ENCODE measurements at regions not wholly inside any gene's neighbourhood (a gene's known extent, or its start where the extent isn't known, plus 50 kb on each side); places are given as distances from the start of the nearest gene placed in this dataset.

GRCh38 chr21:41012425-41012824 is 155.5 kb upstream of the BACE2 start:
- Histone ChIP-seq H3K79me2 (replicated peaks; ENCODE audit: insufficient read depth, low read length) (no peaks in the 10 kb centered on the region), H3K36me3 (ENCODE audit: insufficient read depth, low read length) (no peaks in the 10 kb centered on the region), H3K9ac (ENCODE audit: low read length) (no peak overlapping the region), H3K4me3 (ENCODE audit: low read length) (no peak overlapping the region), H3K9me2 (ENCODE audit: insufficient read depth, low read length) (no peaks in the 10 kb centered on the region), H4K20me1 (ENCODE audit: insufficient read depth) (no peaks in the 10 kb centered on the region), H3K9me3 (ENCODE audit: low read length) (no peaks in the 10 kb centered on the region), H3K27me3 (ENCODE audit: insufficient read depth, low read depth, low read length) (no peaks in the 10 kb centered on the region), H3K4me2 (ENCODE audit: low read length) (no peak overlapping the region), H3K27ac (ENCODE audit: low read length) (no peak overlapping the region), H2AFZ (ENCODE audit: low read depth, low read length) (no peak overlapping the region), H3F3A (ENCODE audit: insufficient read depth, low read length, poor library complexity, severe bottlenecking) (no peaks in the 10 kb centered on the region)
- TF ChIP-seq, protein P1, sequence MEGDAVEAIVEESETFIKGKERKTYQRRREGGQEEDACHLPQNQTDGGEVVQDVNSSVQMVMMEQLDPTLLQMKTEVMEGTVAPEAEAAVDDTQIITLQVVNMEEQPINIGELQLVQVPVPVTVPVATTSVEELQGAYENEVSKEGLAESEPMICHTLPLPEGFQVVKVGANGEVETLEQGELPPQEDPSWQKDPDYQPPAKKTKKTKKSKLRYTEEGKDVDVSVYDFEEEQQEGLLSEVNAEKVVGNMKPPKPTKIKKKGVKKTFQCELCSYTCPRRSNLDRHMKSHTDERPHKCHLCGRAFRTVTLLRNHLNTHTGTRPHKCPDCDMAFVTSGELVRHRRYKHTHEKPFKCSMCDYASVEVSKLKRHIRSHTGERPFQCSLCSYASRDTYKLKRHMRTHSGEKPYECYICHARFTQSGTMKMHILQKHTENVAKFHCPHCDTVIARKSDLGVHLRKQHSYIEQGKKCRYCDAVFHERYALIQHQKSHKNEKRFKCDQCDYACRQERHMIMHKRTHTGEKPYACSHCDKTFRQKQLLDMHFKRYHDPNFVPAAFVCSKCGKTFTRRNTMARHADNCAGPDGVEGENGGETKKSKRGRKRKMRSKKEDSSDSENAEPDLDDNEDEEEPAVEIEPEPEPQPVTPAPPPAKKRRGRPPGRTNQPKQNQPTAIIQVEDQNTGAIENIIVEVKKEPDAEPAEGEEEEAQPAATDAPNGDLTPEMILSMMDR (IDR thresholded peaks at IDR 0.05; ENCODE audit: poor library complexity, severe bottlenecking): no peak
- no peak for TF ChIP-seq SMC3 (conservative IDR thresholded peaks at IDR 0.05; ENCODE audit: poor library complexity)
- TF ChIP-seq MXI1 (conservative IDR thresholded peaks at IDR 0.05; ENCODE audit: poor library complexity, severe bottlenecking): no peak

DNA sequence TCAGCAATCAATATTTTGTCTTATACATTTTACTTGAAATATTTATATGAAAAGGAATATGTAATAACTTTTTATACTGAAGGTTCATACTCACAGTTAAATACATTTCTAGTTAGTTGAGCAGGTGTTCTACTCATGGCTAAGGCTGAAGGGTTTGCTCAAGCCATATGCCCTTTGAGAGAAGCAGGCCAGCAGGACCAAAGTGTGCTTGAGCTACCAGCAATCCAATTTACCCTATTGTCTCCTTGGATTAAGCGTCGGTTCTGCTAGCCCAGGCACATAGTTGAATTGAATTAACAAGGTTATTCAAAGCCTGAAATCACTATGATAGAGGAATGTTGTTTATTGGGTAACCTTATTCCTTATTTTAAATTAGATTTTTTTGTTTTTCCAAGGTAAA is 151.5 kb upstream of the BACE2 start:
- Histone ChIP-seq H3K79me2 (replicated peaks; ENCODE audit: insufficient read depth, low read length) (no peaks in the 10 kb centered on the region), H3F3A (ENCODE audit: insufficient read depth, low read length, poor library complexity, severe bottlenecking) (no peaks in the 10 kb centered on the region), H3K9me3 (ENCODE audit: low read length) (no peaks in the 10 kb centered on the region), H3K4me2 (ENCODE audit: low read length) (no peak overlapping the region), H3K27ac (ENCODE audit: low read length) (no peak overlapping the region), H3K9ac (ENCODE audit: low read length) (no peak overlapping the region), H3K27me3 (ENCODE audit: insufficient read depth, low read depth, low read length) (no peaks in the 10 kb centered on the region), H3K36me3 (ENCODE audit: insufficient read depth, low read length) (no peaks in the 10 kb centered on the region), H2AFZ (ENCODE audit: low read depth, low read length) (no peak overlapping the region), H3K9me2 (ENCODE audit: insufficient read depth, low read length) (no peaks in the 10 kb centered on the region), H3K4me3 (ENCODE audit: low read length) (no peak overlapping the region), H4K20me1 (ENCODE audit: insufficient read depth) (no peaks in the 10 kb centered on the region)
- TF ChIP-seq POLR2AphosphoS5 (IDR thresholded peaks at IDR 0.05) (no peak), EP300 (conservative IDR thresholded peaks at IDR 0.05; ENCODE audit: poor library complexity, severe bottlenecking) (no peak)

GRCh38 chr21:41018431-41018830 is 149.5 kb upstream of the BACE2 start:
- H3F3A ChIP-seq (ENCODE audit: insufficient read depth, low read length, poor library complexity, severe bottlenecking): no peaks in the 10 kb centered on the region
- TF ChIP-seq REST (IDR thresholded peaks at IDR 0.05; ENCODE audit: borderline replicate concordance): no peak
- TF ChIP-seq TAF1 (IDR thresholded peaks at IDR 0.05; ENCODE audit: low read depth): no peak
- no peak for TF ChIP-seq MXI1 (conservative IDR thresholded peaks at IDR 0.05; ENCODE audit: poor library complexity, severe bottlenecking)
- no peak for TF ChIP-seq RAD21 (conservative IDR thresholded peaks at IDR 0.05)
- no peaks in the 10 kb centered on the region for H3K79me2 ChIP-seq (replicated peaks; ENCODE audit: insufficient read depth, low read length)
- no peaks in the 10 kb centered on the region for H4K20me1 ChIP-seq (ENCODE audit: insufficient read depth)
- H3K9ac ChIP-seq (ENCODE audit: low read length): no peak overlapping the region
- no peaks in the 10 kb centered on the region for H3K36me3 ChIP-seq (ENCODE audit: insufficient read depth, low read length)
- H3K4me3 ChIP-seq (ENCODE audit: low read length): no peak overlapping the region
- no peak overlapping the region for H3K27ac ChIP-seq (ENCODE audit: low read length)
- H3K4me2 ChIP-seq (ENCODE audit: low read length): no peak overlapping the region
- no peaks in the 10 kb centered on the region for H3K27me3 ChIP-seq (ENCODE audit: insufficient read depth, low read depth, low read length)
- H3K9me3 ChIP-seq (ENCODE audit: low read length): no peaks in the 10 kb centered on the region
- no peak overlapping the region for H2AFZ ChIP-seq (ENCODE audit: low read depth, low read length)
- H3K9me2 ChIP-seq (ENCODE audit: insufficient read depth, low read length): no peaks in the 10 kb centered on the region
